ENCODE measurements at regions not wholly inside any gene's neighbourhood (a gene's known extent, or its start where the extent isn't known, plus 50 kb on each side); places are given as distances from the start of the nearest gene placed in this dataset.

DNA sequence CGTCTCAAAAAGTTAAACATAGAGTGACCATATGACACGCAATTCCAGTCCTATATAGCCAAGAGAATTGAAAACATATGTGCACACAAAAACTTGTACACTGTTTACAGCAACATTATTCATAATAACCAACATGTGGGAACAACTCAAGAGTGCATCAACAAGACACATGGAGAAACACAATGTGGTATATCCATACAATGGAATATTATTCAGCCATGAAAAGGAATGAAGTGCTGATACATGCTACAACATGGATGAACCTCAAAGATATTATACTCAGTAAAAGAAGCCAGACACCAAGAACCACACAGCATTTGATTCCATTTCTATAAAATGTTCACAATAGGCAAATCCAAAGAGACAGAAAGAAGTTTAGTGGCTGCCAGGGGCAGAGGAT, 317.0 kb downstream of the NSG2 start:
- no TSS peak for BruUV-seq (replicated peaks)
- Histone ChIP-seq H4K20me1 (ENCODE audit: insufficient read depth, low read length) (no peaks in the 10 kb centered on the region), H3K4me1 (ENCODE audit: insufficient read depth, low read length, poor library complexity, severe bottlenecking) (no peaks in the 10 kb centered on the region), H3K79me2 (ENCODE audit: insufficient read depth, low read depth, low read length) (no peaks in the 10 kb centered on the region), H2AFZ (ENCODE audit: low read length) (no peak overlapping the region), H3K4me2 (ENCODE audit: low read length) (no peak overlapping the region), H3K27ac (ENCODE audit: low read depth, low read length, poor library complexity, severe bottlenecking) (no peak overlapping the region), H3K9me3 (ENCODE audit: low read length) (peaks cover 6% of the 10 kb centered on the region; the same call in 1 of the 2 replicates), H3K9me2 (ENCODE audit: insufficient read depth, low read length) (no peaks in the 10 kb centered on the region), H3K36me3 (ENCODE audit: insufficient read depth, low read length) (no peaks in the 10 kb centered on the region), H3K4me3 (ENCODE audit: low read depth, low read length, poor library complexity, severe bottlenecking) (no peak overlapping the region)
- TF ChIP-seq, protein P1, sequence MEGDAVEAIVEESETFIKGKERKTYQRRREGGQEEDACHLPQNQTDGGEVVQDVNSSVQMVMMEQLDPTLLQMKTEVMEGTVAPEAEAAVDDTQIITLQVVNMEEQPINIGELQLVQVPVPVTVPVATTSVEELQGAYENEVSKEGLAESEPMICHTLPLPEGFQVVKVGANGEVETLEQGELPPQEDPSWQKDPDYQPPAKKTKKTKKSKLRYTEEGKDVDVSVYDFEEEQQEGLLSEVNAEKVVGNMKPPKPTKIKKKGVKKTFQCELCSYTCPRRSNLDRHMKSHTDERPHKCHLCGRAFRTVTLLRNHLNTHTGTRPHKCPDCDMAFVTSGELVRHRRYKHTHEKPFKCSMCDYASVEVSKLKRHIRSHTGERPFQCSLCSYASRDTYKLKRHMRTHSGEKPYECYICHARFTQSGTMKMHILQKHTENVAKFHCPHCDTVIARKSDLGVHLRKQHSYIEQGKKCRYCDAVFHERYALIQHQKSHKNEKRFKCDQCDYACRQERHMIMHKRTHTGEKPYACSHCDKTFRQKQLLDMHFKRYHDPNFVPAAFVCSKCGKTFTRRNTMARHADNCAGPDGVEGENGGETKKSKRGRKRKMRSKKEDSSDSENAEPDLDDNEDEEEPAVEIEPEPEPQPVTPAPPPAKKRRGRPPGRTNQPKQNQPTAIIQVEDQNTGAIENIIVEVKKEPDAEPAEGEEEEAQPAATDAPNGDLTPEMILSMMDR (conservative IDR thresholded peaks at IDR 0.05; ENCODE audit: low read length) = no peak
- no peak for TF ChIP-seq EZH2phosphoT487 (IDR thresholded peaks at IDR 0.05; ENCODE audit: borderline replicate concordance, low read depth, low read length)
- intact Hi-C loops (cut with micrococcal nuclease; ENCODE audit: unreplicated experiment) = no loop called here
- DNase-seq (ENCODE audit: low spot score) = no peak
- ChIA-PET POLR2A (no interaction called here), CTCF (ENCODE audit: unreplicated experiment) (no interaction called here)

DNA sequence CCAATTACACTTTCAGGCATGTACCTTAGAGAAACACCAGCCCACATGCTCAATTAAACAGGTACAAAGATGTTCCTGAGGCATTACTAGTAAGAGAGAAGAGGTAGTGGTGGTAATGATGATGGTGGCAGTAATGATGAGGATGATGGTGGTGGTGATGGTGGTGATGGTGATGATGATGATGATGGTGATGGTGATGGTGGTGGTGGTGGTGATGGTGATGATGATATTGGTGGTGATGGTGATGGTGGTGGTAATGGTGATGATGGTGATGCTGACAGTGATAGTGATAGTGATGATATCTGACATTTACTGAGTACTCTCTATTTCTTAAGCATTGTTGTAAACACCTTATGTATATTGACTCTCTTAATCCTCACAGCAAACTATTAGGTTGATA, 318.4 kb downstream of the NSG2 start:
- H3K4me3 ChIP-seq (ENCODE audit: low read depth, low read length, poor library complexity, severe bottlenecking) = no peak overlapping the region
- H3K27ac ChIP-seq (ENCODE audit: low read depth, low read length, poor library complexity, severe bottlenecking) = no peak overlapping the region
- no peaks in the 10 kb centered on the region for H3K4me1 ChIP-seq (ENCODE audit: insufficient read depth, low read length, poor library complexity, severe bottlenecking)
- DNase-seq (ENCODE audit: low spot score) = no peak
- H3K36me3 ChIP-seq (ENCODE audit: insufficient read depth, low read length) = no peaks in the 10 kb centered on the region
- intact Hi-C loops (cut with micrococcal nuclease; ENCODE audit: unreplicated experiment) = no loop called here
- H3K9me2 ChIP-seq (ENCODE audit: insufficient read depth, low read length) = no peaks in the 10 kb centered on the region
- BruUV-seq (replicated peaks) = no TSS peak
- no peak overlapping the region for H3K4me2 ChIP-seq (ENCODE audit: low read length)
- ChIA-PET CTCF (ENCODE audit: unreplicated experiment) (no interaction called here), POLR2A (no interaction called here)
- no peaks in the 10 kb centered on the region for H3K79me2 ChIP-seq (ENCODE audit: insufficient read depth, low read depth, low read length)
- H2AFZ ChIP-seq (ENCODE audit: low read length) = no peak overlapping the region
- TF ChIP-seq, protein P1 (conservative IDR thresholded peaks at IDR 0.05; ENCODE audit: low read length) = no peak
- TF ChIP-seq EZH2phosphoT487 (IDR thresholded peaks at IDR 0.05; ENCODE audit: borderline replicate concordance, low read depth, low read length) = no peak
- no peaks in the 10 kb centered on the region for H4K20me1 ChIP-seq (ENCODE audit: insufficient read depth, low read length)
- H3K9me3 ChIP-seq (ENCODE audit: low read length) = peaks cover 6% of the 10 kb centered on the region; the same call in 1 of the 2 replicates

DNA sequence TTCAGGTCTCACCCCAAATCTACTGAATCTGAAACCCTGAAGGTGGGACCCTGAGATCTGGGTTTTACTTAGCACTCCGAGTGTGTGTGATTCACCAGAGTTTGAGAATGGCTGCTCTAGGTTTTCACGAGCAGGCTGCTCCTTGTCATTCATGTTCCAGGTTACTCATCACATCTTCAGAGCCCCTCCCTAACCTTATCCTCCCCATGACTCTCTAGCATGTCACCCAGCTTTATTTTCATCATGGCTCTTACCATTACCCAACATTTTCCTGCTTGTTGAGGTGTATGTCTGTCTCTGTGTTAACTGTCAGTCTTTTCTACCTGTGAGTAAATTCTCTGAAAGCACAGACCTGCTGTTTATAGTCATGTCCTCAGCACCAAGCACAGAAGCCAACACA, 319.2 kb downstream of the NSG2 start:
- Histone ChIP-seq H3K36me3 (ENCODE audit: insufficient read depth, low read length) (no peaks in the 10 kb centered on the region), H3K9me2 (ENCODE audit: insufficient read depth, low read length) (no peaks in the 10 kb centered on the region), H3K9me3 (ENCODE audit: low read length) (peaks cover 6% of the 10 kb centered on the region; the same call in 1 of the 2 replicates), H3K27ac (ENCODE audit: low read depth, low read length, poor library complexity, severe bottlenecking) (no peak overlapping the region), H3K4me1 (ENCODE audit: insufficient read depth, low read length, poor library complexity, severe bottlenecking) (no peaks in the 10 kb centered on the region), H2AFZ (ENCODE audit: low read length) (no peak overlapping the region), H3K4me3 (ENCODE audit: low read depth, low read length, poor library complexity, severe bottlenecking) (no peak overlapping the region), H3K79me2 (ENCODE audit: insufficient read depth, low read depth, low read length) (no peaks in the 10 kb centered on the region), H4K20me1 (ENCODE audit: insufficient read depth, low read length) (no peaks in the 10 kb centered on the region), H3K4me2 (ENCODE audit: low read length) (no peak overlapping the region)
- ChIA-PET CTCF (ENCODE audit: unreplicated experiment) (no interaction called here), POLR2A (no interaction called here)
- DNase-seq (ENCODE audit: low spot score) = no peak
- TF ChIP-seq EZH2phosphoT487 (IDR thresholded peaks at IDR 0.05; ENCODE audit: borderline replicate concordance, low read depth, low read length) = no peak
- TF ChIP-seq, protein P1 (conservative IDR thresholded peaks at IDR 0.05; ENCODE audit: low read length) = no peak
- no TSS peak for BruUV-seq (replicated peaks)
- intact Hi-C loops (cut with micrococcal nuclease; ENCODE audit: unreplicated experiment) = no loop called here

Measured in OCI-LY7 (cell line).